C4-2B (cell line): ENCODE measurements at regions not wholly inside any gene's neighbourhood (a gene's known extent, or its start where the extent isn't known, plus 50 kb on each side); places are given as distances from the start of the nearest gene placed in this dataset.

ENCODE experiments used
- ZFX ChIP-seq: fragments of 450-650 bp; IDR thresholded peaks from 2 replicates; pipeline ENCODE4 v1.6.1; 2017
- TF ChIP-seq, protein P1 (sequence below): fragments of 450-650 bp; conservative IDR thresholded peaks from 2 replicates; pipeline ENCODE4 v1.5.1; 2017; ENCODE audit warnings: mild to moderate bottlenecking

DNA sequence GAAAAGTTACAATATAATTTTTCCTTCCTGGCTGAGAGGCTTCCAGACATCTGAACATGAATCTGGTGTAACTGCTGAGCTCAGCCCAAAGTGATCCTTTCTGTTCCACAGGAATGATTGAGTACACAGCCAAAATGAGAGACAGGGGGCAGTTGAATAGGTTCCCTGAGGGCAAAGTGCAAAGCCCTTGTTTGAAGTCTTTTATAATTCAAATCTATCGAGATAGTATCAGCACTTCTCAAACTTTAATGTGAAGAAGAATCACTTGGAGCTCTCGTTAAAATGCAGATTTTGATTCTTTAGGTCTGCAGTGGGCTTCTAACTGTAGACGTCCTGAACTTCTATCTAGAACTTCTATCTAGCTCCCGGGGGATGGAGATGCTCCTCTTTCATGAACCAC, 54.4 kb upstream of the BMP2K start:
- TF ChIP-seq, protein P1, sequence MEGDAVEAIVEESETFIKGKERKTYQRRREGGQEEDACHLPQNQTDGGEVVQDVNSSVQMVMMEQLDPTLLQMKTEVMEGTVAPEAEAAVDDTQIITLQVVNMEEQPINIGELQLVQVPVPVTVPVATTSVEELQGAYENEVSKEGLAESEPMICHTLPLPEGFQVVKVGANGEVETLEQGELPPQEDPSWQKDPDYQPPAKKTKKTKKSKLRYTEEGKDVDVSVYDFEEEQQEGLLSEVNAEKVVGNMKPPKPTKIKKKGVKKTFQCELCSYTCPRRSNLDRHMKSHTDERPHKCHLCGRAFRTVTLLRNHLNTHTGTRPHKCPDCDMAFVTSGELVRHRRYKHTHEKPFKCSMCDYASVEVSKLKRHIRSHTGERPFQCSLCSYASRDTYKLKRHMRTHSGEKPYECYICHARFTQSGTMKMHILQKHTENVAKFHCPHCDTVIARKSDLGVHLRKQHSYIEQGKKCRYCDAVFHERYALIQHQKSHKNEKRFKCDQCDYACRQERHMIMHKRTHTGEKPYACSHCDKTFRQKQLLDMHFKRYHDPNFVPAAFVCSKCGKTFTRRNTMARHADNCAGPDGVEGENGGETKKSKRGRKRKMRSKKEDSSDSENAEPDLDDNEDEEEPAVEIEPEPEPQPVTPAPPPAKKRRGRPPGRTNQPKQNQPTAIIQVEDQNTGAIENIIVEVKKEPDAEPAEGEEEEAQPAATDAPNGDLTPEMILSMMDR = no peak
- no peak for TF ChIP-seq ZFX
